HL-60 (cell line): ENCODE measurements at regions not wholly inside any gene's neighbourhood (a gene's known extent, or its start where the extent isn't known, plus 50 kb on each side); places are given as distances from the start of the nearest gene placed in this dataset.

Source experiments
- DNase-seq, 2 experiments: peaks; one replicate each; pipeline ENCODE4 v3.0.0-alpha.2; 2010 to 2020; ENCODE audit warnings: low read depth in 1 of 2, low spot score in 1 of 2
- H3K27ac ChIP-seq: fragments of 250-450 bp; sonication (Bioruptor Pico); replicated peaks from 2 replicates; pipeline ENCODE4 v1.5.1; 2020; ENCODE audit warnings: mild to moderate bottlenecking, moderate library complexity
- H3K27me3 ChIP-seq: fragments of 250-450 bp; sonication (Bioruptor Pico); 2 replicates; pipeline ENCODE4 v1.5.1; 2021; ENCODE audit warnings: mild to moderate bottlenecking, moderate library complexity; ENCODE audit not compliant: insufficient read depth, poor library complexity, severe bottlenecking
- H3K4me3 ChIP-seq: replicated peaks from 2 replicates; pipeline ENCODE4 v1.5.1; 2011; ENCODE audit warnings: mild to moderate bottlenecking, control low read depth, low read length; ENCODE audit not compliant: insufficient read depth
- GABPA ChIP-seq: IDR thresholded peaks from 2 replicates; pipeline ENCODE4 v1.6.1; 2012; ENCODE audit warnings: low read depth
- POLR2AphosphoS5 ChIP-seq: IDR thresholded peaks from 2 replicates; pipeline ENCODE4 v1.6.1; 2012; ENCODE audit warnings: low read depth
- SPI1 ChIP-seq: IDR thresholded peaks from 2 replicates; pipeline ENCODE4 v1.6.1; 2012; ENCODE audit warnings: low read depth, mild to moderate bottlenecking, borderline replicate concordance
- TF ChIP-seq, protein P1 (sequence below): IDR thresholded peaks from one replicate; pipeline ENCODE4 v1.5.1; 2011; ENCODE audit warnings: low read length, control low read depth, inconsistent platforms; ENCODE audit not compliant: insufficient read depth
- TF ChIP-seq, protein P2 (sequence below): IDR thresholded peaks from 2 replicates; pipeline ENCODE4 v1.6.1; 2012; ENCODE audit warnings: low read depth; ENCODE audit not compliant: insufficient replicate concordance

DNA sequence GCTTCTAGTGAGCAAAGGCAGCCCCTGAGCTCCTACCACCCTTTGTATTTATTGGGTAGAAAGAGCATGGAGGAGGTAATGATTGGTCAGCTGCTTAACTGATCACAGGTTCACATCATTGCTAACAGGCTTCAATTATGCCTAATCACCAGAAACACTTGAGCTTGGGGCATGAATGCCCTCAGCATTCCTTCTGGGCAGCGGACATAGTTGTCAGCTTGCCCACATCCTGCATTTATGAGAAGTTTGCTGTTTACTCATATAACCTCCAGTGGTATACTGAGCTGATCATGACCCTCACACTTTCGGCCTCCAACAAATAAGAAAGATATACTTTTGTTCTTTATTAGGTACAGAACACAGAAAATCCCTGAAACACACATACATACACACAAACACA, 140.3 kb upstream of the ODAD2 start:
- DNase-seq, result no peak
- H3K4me3 ChIP-seq, result no peak overlapping the region

DNA sequence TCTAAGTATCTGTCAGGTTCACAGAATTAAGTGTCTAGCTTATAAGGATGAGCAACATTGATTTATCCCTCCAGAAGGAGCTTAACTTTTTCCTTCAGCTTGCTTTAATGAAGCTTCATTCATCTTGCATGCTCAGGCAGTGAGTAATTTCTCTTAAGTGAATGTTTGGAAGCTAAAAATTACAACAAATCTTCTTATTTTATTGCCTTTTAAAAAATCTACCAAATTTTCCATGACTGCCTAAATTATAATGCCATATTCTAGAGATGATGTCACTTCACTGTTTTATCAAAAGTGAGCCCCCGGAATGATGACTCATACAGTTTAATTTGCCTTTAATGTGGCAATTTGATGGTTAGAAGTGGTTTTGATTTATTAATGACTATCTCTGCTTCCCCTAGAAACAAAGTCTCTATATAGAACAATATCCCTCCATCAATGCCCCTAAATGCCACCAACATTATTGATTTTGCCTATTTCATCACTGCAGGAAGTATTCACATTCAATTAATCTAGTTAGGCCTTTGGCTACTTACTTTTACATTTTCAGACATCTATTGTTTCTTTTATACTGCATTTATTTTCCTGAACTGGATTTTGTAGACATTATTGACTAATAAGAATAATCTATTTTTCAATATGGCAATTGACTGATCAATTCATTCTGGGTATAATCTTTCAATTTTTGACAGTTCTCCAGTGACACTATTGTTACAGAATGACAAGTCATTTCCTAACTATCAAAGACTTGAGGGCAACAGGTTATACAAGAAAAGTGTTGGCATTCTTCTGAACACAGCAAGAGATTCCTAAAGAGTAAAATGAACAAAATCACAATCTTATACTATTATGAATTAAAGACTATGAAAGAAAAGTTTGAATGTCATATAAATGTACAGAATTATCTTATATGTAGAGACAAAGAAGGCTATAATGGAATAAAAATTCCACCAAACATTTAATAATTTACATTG, 139.3 kb upstream of the ODAD2 start:
- TF ChIP-seq POLR2AphosphoS5 (no peak), SPI1 (no peak), GABPA (no peak)
- TF ChIP-seq, protein P1, sequence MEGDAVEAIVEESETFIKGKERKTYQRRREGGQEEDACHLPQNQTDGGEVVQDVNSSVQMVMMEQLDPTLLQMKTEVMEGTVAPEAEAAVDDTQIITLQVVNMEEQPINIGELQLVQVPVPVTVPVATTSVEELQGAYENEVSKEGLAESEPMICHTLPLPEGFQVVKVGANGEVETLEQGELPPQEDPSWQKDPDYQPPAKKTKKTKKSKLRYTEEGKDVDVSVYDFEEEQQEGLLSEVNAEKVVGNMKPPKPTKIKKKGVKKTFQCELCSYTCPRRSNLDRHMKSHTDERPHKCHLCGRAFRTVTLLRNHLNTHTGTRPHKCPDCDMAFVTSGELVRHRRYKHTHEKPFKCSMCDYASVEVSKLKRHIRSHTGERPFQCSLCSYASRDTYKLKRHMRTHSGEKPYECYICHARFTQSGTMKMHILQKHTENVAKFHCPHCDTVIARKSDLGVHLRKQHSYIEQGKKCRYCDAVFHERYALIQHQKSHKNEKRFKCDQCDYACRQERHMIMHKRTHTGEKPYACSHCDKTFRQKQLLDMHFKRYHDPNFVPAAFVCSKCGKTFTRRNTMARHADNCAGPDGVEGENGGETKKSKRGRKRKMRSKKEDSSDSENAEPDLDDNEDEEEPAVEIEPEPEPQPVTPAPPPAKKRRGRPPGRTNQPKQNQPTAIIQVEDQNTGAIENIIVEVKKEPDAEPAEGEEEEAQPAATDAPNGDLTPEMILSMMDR, result no peak
- TF ChIP-seq, protein P2, sequence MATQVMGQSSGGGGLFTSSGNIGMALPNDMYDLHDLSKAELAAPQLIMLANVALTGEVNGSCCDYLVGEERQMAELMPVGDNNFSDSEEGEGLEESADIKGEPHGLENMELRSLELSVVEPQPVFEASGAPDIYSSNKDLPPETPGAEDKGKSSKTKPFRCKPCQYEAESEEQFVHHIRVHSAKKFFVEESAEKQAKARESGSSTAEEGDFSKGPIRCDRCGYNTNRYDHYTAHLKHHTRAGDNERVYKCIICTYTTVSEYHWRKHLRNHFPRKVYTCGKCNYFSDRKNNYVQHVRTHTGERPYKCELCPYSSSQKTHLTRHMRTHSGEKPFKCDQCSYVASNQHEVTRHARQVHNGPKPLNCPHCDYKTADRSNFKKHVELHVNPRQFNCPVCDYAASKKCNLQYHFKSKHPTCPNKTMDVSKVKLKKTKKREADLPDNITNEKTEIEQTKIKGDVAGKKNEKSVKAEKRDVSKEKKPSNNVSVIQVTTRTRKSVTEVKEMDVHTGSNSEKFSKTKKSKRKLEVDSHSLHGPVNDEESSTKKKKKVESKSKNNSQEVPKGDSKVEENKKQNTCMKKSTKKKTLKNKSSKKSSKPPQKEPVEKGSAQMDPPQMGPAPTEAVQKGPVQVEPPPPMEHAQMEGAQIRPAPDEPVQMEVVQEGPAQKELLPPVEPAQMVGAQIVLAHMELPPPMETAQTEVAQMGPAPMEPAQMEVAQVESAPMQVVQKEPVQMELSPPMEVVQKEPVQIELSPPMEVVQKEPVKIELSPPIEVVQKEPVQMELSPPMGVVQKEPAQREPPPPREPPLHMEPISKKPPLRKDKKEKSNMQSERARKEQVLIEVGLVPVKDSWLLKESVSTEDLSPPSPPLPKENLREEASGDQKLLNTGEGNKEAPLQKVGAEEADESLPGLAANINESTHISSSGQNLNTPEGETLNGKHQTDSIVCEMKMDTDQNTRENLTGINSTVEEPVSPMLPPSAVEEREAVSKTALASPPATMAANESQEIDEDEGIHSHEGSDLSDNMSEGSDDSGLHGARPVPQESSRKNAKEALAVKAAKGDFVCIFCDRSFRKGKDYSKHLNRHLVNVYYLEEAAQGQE, result no peak
- Histone ChIP-seq H3K4me3 (no peak overlapping the region), H3K27me3 (no peaks in the 10 kb centered on the region), H3K27ac (no peak overlapping the region)
- no peak for DNase-seq

More for the DNA sequence above, 140.3 kb upstream of the ODAD2 start:
- no peaks in the 10 kb centered on the region for H3K27me3 ChIP-seq
- no peak overlapping the region for H3K27ac ChIP-seq
- TF ChIP-seq, protein P1, result no peak
- TF ChIP-seq SPI1, result no peak

DNA sequence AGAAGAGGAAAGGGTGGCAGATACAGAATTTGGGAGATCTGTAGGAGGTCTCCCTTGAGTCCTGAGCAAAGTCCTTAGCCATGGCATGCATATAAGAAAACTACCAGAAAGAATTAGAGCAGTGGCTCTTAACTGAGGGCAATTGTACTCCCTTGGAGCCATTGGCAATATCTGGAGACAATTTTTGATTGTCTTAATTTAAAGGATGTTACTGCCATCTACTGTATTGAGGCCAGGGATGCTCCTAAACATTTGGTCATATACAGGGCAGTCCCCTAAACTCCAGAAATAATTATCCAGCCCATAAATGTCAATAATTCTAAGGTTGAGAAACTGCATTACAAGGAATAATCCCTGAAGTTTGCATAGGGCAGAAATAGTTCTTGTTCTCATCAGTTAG, 136.4 kb upstream of the ODAD2 start:
- Histone ChIP-seq H3K27ac (no peak overlapping the region), H3K27me3 (no peaks in the 10 kb centered on the region), H3K4me3 (no peak overlapping the region)
- no peak for DNase-seq
- no peak for TF ChIP-seq SPI1
- TF ChIP-seq, protein P1, result no peak
- TF ChIP-seq POLR2AphosphoS5, result no peak
- no peak for TF ChIP-seq GABPA
- TF ChIP-seq, protein P2, result no peak
